Fibroblast of lung (primary cell): ENCODE measurements at regions not wholly inside any gene's neighbourhood (a gene's known extent, or its start where the extent isn't known, plus 50 kb on each side); places are given as distances from the start of the nearest gene placed in this dataset.

Experiments
- DNase-seq, 2 donors: peaks; one replicate each; pipeline versions ENCODE4 v3.0.0 to v3.0.0-alpha.2; 2010; ENCODE audit warnings: low read depth in 2 of 2
- H2AFZ ChIP-seq: 2 replicates; pipeline ENCODE4 v1.5.1; 2012; ENCODE audit warnings: low read length, control low read depth, inconsistent platforms
- H3K27ac ChIP-seq: 2 replicates; pipeline ENCODE4 v1.5.1; 2011; ENCODE audit warnings: low read length, control low read depth; ENCODE audit not compliant: insufficient read depth
- H3K27me3 ChIP-seq: 2 replicates; pipeline ENCODE4 v1.5.1; 2011; ENCODE audit warnings: mild to moderate bottlenecking, low read length; ENCODE audit not compliant: control insufficient read depth, insufficient read depth
- H3K36me3 ChIP-seq: 2 replicates; pipeline ENCODE4 v1.5.1; 2011; ENCODE audit warnings: low read length; ENCODE audit not compliant: control insufficient read depth, insufficient read depth
- H3K4me1 ChIP-seq: 2 replicates; pipeline ENCODE4 v1.5.1; 2011; ENCODE audit warnings: low read length; ENCODE audit not compliant: control insufficient read depth, insufficient read depth; ENCODE audit errors: extremely low read depth
- H3K4me2 ChIP-seq: 2 replicates; pipeline ENCODE4 v1.5.1; 2011; ENCODE audit warnings: low read length, control low read depth; ENCODE audit not compliant: insufficient read depth; ENCODE audit errors: extremely low read depth
- H3K4me3 ChIP-seq, 4 experiments: fragments of 200-600 bp in 1 of 4; sonication (generic) in 1 of 4; replicated peaks in 1 of 4; 2 replicates each; pipeline ENCODE4 v1.5.1; 2011 to 2016; ENCODE audit warnings: low read length in 4 of 4, low read depth in 3 of 4, mild to moderate bottlenecking in 3 of 4, control low read depth in 2 of 4, inconsistent platforms in 1 of 4, mixed read lengths in 1 of 4; ENCODE audit not compliant: insufficient read depth in 1 of 4; ENCODE audit errors: control extremely low read depth in 1 of 4
- H3K79me2 ChIP-seq: 2 replicates; pipeline ENCODE4 v1.5.1; 2012; ENCODE audit warnings: mild to moderate bottlenecking, low read length, inconsistent platforms; ENCODE audit not compliant: control insufficient read depth, insufficient read depth
- H3K9ac ChIP-seq: 2 replicates; pipeline ENCODE4 v1.5.1; 2011; ENCODE audit warnings: mild to moderate bottlenecking, low read length, control low read depth; ENCODE audit not compliant: insufficient read depth
- H3K9me3 ChIP-seq: 2 replicates; pipeline ENCODE4 v1.5.1; 2012; ENCODE audit warnings: low read depth, low read length; ENCODE audit not compliant: control insufficient read depth, insufficient read depth
- H4K20me1 ChIP-seq: 2 replicates; pipeline ENCODE4 v1.5.1; 2011; ENCODE audit warnings: low read length; ENCODE audit not compliant: control insufficient read depth, insufficient read depth; ENCODE audit errors: extremely low read depth
- EZH2 ChIP-seq: IDR thresholded peaks from 2 replicates; pipeline ENCODE4 v1.5.1; 2012; ENCODE audit warnings: low read length, control low read depth, mild to moderate bottlenecking; ENCODE audit errors: missing control alignments
- TF ChIP-seq, protein P1 (sequence below), 2 donors: IDR thresholded peaks in 1 of 2; conservative IDR thresholded peaks in 1 of 2; 1 replicate in 1 of 2; 2 replicates in 1 of 2; pipeline ENCODE4 v1.5.1; 2011 to 2012; ENCODE audit warnings: low read length in 2 of 2, control low read depth in 1 of 2, inconsistent platforms in 1 of 2, low read depth in 1 of 2, mild to moderate bottlenecking in 1 of 2

DNA sequence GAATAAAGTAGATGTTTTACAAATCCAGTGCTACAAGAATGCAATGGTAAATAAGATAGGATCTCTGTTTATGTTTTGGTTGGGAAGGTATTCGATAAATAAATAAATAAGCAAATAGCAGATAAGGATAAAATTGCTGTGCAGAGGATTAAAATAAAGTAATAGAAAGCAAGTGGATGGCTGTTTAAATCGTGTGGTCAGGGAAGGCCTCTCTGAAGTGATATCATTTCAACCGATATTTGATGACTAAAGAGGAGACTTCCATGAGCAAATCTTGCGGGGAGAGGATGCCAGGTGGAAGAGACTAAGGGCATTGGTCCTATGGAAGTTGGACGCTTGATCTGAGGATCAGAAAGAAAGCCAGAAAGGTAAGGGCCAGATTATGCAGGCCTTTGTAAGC lies 92.0 kb upstream of the CCN2 start:
- Histone ChIP-seq H2AFZ (no peak overlapping the region), H3K4me2 (no peak overlapping the region), H4K20me1 (no peaks in the 10 kb centered on the region), H3K9ac (no peak overlapping the region), H3K27ac (no peak overlapping the region), H3K36me3 (no peaks in the 10 kb centered on the region), H3K79me2 (no peaks in the 10 kb centered on the region), H3K27me3 (no peaks in the 10 kb centered on the region), H3K4me1 (no peaks in the 10 kb centered on the region), H3K4me3 (no peak overlapping the region), H3K9me3 (no peaks in the 10 kb centered on the region)
- no peak for TF ChIP-seq EZH2
- TF ChIP-seq, protein P1, sequence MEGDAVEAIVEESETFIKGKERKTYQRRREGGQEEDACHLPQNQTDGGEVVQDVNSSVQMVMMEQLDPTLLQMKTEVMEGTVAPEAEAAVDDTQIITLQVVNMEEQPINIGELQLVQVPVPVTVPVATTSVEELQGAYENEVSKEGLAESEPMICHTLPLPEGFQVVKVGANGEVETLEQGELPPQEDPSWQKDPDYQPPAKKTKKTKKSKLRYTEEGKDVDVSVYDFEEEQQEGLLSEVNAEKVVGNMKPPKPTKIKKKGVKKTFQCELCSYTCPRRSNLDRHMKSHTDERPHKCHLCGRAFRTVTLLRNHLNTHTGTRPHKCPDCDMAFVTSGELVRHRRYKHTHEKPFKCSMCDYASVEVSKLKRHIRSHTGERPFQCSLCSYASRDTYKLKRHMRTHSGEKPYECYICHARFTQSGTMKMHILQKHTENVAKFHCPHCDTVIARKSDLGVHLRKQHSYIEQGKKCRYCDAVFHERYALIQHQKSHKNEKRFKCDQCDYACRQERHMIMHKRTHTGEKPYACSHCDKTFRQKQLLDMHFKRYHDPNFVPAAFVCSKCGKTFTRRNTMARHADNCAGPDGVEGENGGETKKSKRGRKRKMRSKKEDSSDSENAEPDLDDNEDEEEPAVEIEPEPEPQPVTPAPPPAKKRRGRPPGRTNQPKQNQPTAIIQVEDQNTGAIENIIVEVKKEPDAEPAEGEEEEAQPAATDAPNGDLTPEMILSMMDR (conservative IDR thresholded peaks at IDR 0.05 in 1 of 2, IDR thresholded peaks at IDR 0.05 in 1 of 2; ENCODE audit: low read depth in 1 of 2, low read length in 2 of 2): no peak
- no peak for DNase-seq

GRCh38 chr6:132041706-132042105 lies 90.5 kb upstream of the CCN2 start:
- H3K4me2 ChIP-seq: no peak overlapping the region

GRCh38 chr6:132028029-132028428 lies 76.9 kb upstream of the CCN2 start:
- Histone ChIP-seq H3K9ac (no peak overlapping the region), H3K4me3 (no peak overlapping the region), H3K4me1 (no peaks in the 10 kb centered on the region), H3K27ac (no peak overlapping the region), H4K20me1 (no peaks in the 10 kb centered on the region), H3K36me3 (no peaks in the 10 kb centered on the region), H2AFZ (no peak overlapping the region), H3K79me2 (no peaks in the 10 kb centered on the region), H3K4me2 (no peak overlapping the region), H3K9me3 (no peaks in the 10 kb centered on the region), H3K27me3 (no peaks in the 10 kb centered on the region)
- no peak for DNase-seq
- TF ChIP-seq EZH2: no peak
- TF ChIP-seq, protein P1 (conservative IDR thresholded peaks at IDR 0.05 in 1 of 2, IDR thresholded peaks at IDR 0.05 in 1 of 2; ENCODE audit: low read depth in 1 of 2, low read length in 2 of 2): no peak

More at GRCh38 chr6:132041706-132042105, 90.5 kb upstream of the CCN2 start:
- Histone ChIP-seq H3K9ac (no peak overlapping the region), H3K27me3 (no peaks in the 10 kb centered on the region), H3K9me3 (no peaks in the 10 kb centered on the region), H3K36me3 (no peaks in the 10 kb centered on the region), H3K4me1 (no peaks in the 10 kb centered on the region), H3K27ac (no peak overlapping the region), H3K79me2 (no peaks in the 10 kb centered on the region), H4K20me1 (no peaks in the 10 kb centered on the region), H2AFZ (no peak overlapping the region), H3K4me3 (no peak overlapping the region)
- peak in 1 of 2 donors; percentile 63 for DNase-seq
- TF ChIP-seq EZH2: no peak
- TF ChIP-seq, protein P1 (conservative IDR thresholded peaks at IDR 0.05 in 1 of 2, IDR thresholded peaks at IDR 0.05 in 1 of 2; ENCODE audit: low read depth in 1 of 2, low read length in 2 of 2): no peak
